ENCODE measurements at regions not wholly inside any gene's neighbourhood (a gene's known extent, or its start where the extent isn't known, plus 50 kb on each side); places are given as distances from the start of the nearest gene placed in this dataset.

GRCh38 chr4:129565214-129565613 is 469.3 kb downstream of the C4orf33 start:
- H3K27me3 Mint-ChIP-seq (ENCODE audit: unreplicated experiment) = no peaks in the 10 kb centered on the region
- H3K36me3 Mint-ChIP-seq (ENCODE audit: unreplicated experiment) = no peaks in the 10 kb centered on the region
- H3K27ac Mint-ChIP-seq (ENCODE audit: unreplicated experiment) = no peak overlapping the region
- no peak for TF ChIP-seq CTCF (IDR thresholded peaks at IDR 0.05; ENCODE audit: partially characterized antibody, unreplicated experiment)
- DNase-seq = no peak
- no peaks in the 10 kb centered on the region for H3K4me1 Mint-ChIP-seq (ENCODE audit: low read depth, unreplicated experiment)
- no peak overlapping the region for H3K4me3 Mint-ChIP-seq (ENCODE audit: unreplicated experiment)
- H3K9me3 Mint-ChIP-seq (ENCODE audit: unreplicated experiment) = no peaks in the 10 kb centered on the region

- H3K27me3 Mint-ChIP-seq (ENCODE audit: unreplicated experiment) = no peaks in the 10 kb centered on the region
Measured at GRCh38 chr4:129570326-129570725, 474.4 kb downstream of the C4orf33 start.

GRCh38 chr4:129578336-129578735 is 482.4 kb downstream of the C4orf33 start:
- Mint-ChIP-seq H3K36me3 (ENCODE audit: unreplicated experiment) (no peaks in the 10 kb centered on the region), H3K4me1 (ENCODE audit: low read depth, unreplicated experiment) (no peaks in the 10 kb centered on the region), H3K4me3 (ENCODE audit: unreplicated experiment) (no peak overlapping the region), H3K9me3 (ENCODE audit: unreplicated experiment) (peaks cover 2% of the 10 kb centered on the region), H3K27ac (ENCODE audit: unreplicated experiment) (no peak overlapping the region), H3K27me3 (ENCODE audit: unreplicated experiment) (no peaks in the 10 kb centered on the region)
- no peak for DNase-seq
- TF ChIP-seq CTCF (IDR thresholded peaks at IDR 0.05; ENCODE audit: partially characterized antibody, unreplicated experiment) = no peak

More at GRCh38 chr4:129570326-129570725, 474.4 kb downstream of the C4orf33 start:
- H3K27ac Mint-ChIP-seq (ENCODE audit: unreplicated experiment) = no peak overlapping the region
- no peaks in the 10 kb centered on the region for H3K36me3 Mint-ChIP-seq (ENCODE audit: unreplicated experiment)
- no peak overlapping the region for H3K4me3 Mint-ChIP-seq (ENCODE audit: unreplicated experiment)
- no peak for TF ChIP-seq CTCF (IDR thresholded peaks at IDR 0.05; ENCODE audit: partially characterized antibody, unreplicated experiment)
- DNase-seq = no peak
- no peaks in the 10 kb centered on the region for H3K4me1 Mint-ChIP-seq (ENCODE audit: low read depth, unreplicated experiment)
- H3K9me3 Mint-ChIP-seq (ENCODE audit: unreplicated experiment) = no peaks in the 10 kb centered on the region

GRCh38 chr4:129581305-129581704 is 485.4 kb downstream of the C4orf33 start:
- no peak for DNase-seq
- H3K27me3 Mint-ChIP-seq (ENCODE audit: unreplicated experiment) = no peaks in the 10 kb centered on the region
- no peak overlapping the region for H3K4me3 Mint-ChIP-seq (ENCODE audit: unreplicated experiment)
- no peak overlapping the region for H3K27ac Mint-ChIP-seq (ENCODE audit: unreplicated experiment)
- TF ChIP-seq CTCF (IDR thresholded peaks at IDR 0.05; ENCODE audit: partially characterized antibody, unreplicated experiment) = no peak
- no peaks in the 10 kb centered on the region for H3K4me1 Mint-ChIP-seq (ENCODE audit: low read depth, unreplicated experiment)
- peaks cover 4% of the 10 kb centered on the region for H3K36me3 Mint-ChIP-seq (ENCODE audit: unreplicated experiment)
- H3K9me3 Mint-ChIP-seq (ENCODE audit: unreplicated experiment) = peaks cover 2% of the 10 kb centered on the region

GRCh38 chr4:129583868-129584267 is 487.9 kb downstream of the C4orf33 start:
- Mint-ChIP-seq H3K9me3 (ENCODE audit: unreplicated experiment) (no peaks in the 10 kb centered on the region), H3K4me3 (ENCODE audit: unreplicated experiment) (no peak overlapping the region), H3K36me3 (ENCODE audit: unreplicated experiment) (peaks cover 4% of the 10 kb centered on the region), H3K27ac (ENCODE audit: unreplicated experiment) (no peak overlapping the region), H3K27me3 (ENCODE audit: unreplicated experiment) (no peaks in the 10 kb centered on the region), H3K4me1 (ENCODE audit: low read depth, unreplicated experiment) (no peaks in the 10 kb centered on the region)
- TF ChIP-seq CTCF (IDR thresholded peaks at IDR 0.05; ENCODE audit: partially characterized antibody, unreplicated experiment) = no peak
- DNase-seq = no peak

Measured in glutamatergic neuron (in vitro differentiated cells).